HL-60 (cell line): ENCODE measurements at regions not wholly inside any gene's neighbourhood (a gene's known extent, or its start where the extent isn't known, plus 50 kb on each side); places are given as distances from the start of the nearest gene placed in this dataset.

ENCODE experiments used
- CTCF ChIP-seq: IDR thresholded peaks from one replicate; pipeline ENCODE4 v1.5.1; 2011; ENCODE audit warnings: low read length, control low read depth, inconsistent platforms; ENCODE audit not compliant: insufficient read depth
- GABPA ChIP-seq: IDR thresholded peaks from 2 replicates; pipeline ENCODE4 v1.6.1; 2012; ENCODE audit warnings: low read depth
- POLR2AphosphoS5 ChIP-seq: IDR thresholded peaks from 2 replicates; pipeline ENCODE4 v1.6.1; 2012; ENCODE audit warnings: low read depth
- REST ChIP-seq: IDR thresholded peaks from 2 replicates; pipeline ENCODE4 v1.6.1; 2012; ENCODE audit warnings: low read depth; ENCODE audit not compliant: insufficient replicate concordance
- SPI1 ChIP-seq: IDR thresholded peaks from 2 replicates; pipeline ENCODE4 v1.6.1; 2012; ENCODE audit warnings: low read depth, mild to moderate bottlenecking, borderline replicate concordance

GRCh38 chr5:105929858-105930257 is 1740.9 kb downstream of the EFNA5 start:
- TF ChIP-seq POLR2AphosphoS5 (no peak), CTCF (no peak), REST (no peak), GABPA (no peak), SPI1 (no peak)
